ENCODE measurements at regions not wholly inside any gene's neighbourhood (a gene's known extent, or its start where the extent isn't known, plus 50 kb on each side); places are given as distances from the start of the nearest gene placed in this dataset.

DNA sequence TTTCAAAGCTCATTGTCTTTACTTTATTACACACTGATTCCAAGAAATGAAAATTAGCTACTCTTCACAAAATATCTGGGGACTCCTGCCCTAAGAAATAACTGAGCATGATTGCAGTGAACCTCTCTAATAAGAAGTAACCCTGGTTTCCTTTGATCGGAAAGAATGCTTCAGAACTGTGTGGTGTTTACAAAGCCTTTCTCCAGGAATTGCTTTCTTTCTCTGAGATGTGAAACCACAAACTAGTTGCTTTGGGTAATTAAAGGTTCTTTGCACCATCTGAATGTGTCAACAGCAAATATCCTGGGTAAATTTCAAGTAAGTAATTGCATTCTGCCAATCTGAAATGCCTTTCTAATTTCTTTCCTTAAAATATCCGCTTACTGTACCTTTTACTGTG lies 292.9 kb upstream of the SLIT2 start:
- DNase-seq (ENCODE audit: extremely low read depth, low read depth) = no peak

GRCh38 chr4:19947349-19947748 lies 304.4 kb upstream of the SLIT2 start:
- TF ChIP-seq, protein P1, sequence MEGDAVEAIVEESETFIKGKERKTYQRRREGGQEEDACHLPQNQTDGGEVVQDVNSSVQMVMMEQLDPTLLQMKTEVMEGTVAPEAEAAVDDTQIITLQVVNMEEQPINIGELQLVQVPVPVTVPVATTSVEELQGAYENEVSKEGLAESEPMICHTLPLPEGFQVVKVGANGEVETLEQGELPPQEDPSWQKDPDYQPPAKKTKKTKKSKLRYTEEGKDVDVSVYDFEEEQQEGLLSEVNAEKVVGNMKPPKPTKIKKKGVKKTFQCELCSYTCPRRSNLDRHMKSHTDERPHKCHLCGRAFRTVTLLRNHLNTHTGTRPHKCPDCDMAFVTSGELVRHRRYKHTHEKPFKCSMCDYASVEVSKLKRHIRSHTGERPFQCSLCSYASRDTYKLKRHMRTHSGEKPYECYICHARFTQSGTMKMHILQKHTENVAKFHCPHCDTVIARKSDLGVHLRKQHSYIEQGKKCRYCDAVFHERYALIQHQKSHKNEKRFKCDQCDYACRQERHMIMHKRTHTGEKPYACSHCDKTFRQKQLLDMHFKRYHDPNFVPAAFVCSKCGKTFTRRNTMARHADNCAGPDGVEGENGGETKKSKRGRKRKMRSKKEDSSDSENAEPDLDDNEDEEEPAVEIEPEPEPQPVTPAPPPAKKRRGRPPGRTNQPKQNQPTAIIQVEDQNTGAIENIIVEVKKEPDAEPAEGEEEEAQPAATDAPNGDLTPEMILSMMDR (IDR thresholded peaks at IDR 0.05; ENCODE audit: low read depth, low read length) = no peak

More for the DNA sequence above, 292.9 kb upstream of the SLIT2 start:
- TF ChIP-seq, protein P1 (IDR thresholded peaks at IDR 0.05; ENCODE audit: low read depth, low read length) = no peak

DNA sequence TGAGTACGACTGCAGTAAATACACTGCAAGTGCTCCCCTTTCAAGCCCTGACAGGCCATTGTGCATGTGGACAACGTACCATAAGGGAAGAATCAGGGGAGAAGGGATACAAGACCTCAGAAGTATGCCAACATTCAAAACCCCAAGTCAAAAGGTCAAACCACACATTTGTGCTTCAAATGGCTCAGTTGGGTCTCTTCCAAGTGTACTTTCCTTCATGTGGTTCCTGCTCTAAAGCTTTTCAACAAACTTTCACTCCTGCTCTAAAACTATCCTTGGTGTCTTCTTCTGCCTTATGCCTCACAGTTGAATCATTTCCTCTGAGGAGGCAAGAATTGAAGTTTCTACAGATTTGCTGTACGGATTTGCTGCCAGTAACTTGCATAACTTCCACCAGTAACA lies 305.7 kb upstream of the SLIT2 start:
- TF ChIP-seq, protein P1 (IDR thresholded peaks at IDR 0.05; ENCODE audit: low read depth, low read length) = no peak
- DNase-seq (ENCODE audit: extremely low read depth, low read depth) = peak; percentile 93

More at GRCh38 chr4:19947349-19947748, 304.4 kb upstream of the SLIT2 start:
- DNase-seq (ENCODE audit: extremely low read depth, low read depth) = peak; percentile 16

DNA sequence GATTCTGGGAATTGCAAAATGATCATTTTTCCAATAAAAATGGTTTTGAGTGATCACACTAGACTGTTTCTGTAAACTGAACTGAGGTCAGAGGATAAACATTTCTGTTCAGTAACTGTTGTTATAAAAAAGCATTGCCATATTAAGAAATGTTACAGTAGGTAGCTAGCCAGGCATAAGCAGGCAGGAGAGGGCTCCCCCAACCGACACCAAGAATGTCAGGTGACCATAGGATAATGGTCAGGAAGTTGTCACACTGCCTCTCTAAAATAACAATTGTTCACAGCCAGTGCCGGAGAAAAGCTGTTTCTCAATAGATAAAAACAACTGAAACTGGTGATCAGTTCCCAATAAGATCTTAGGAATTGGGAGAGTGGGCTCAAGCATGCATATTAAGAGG lies 306.2 kb upstream of the SLIT2 start:
- TF ChIP-seq, protein P1 (IDR thresholded peaks at IDR 0.05; ENCODE audit: low read depth, low read length) = no peak
- no peak for DNase-seq (ENCODE audit: extremely low read depth, low read depth)

DNA sequence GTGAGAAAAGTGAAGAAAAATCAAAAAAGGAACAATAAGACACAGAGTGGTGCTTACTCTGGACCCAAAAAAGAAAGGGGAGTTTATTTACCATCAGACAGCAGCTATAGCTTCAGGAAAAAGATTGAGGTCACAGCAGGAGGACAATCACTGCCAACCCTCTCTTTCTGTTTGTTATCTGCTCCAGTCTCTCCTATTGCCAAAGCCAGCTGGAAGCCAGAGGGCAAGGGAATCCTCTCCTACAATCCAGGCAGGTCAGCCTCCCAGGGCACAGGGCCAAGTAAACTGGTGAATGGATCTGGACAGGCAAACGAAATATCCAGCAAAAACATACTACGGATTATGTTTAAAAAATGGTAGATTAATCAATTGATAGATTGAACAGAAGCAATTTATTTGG lies 306.9 kb upstream of the SLIT2 start:
- no peak for DNase-seq (ENCODE audit: extremely low read depth, low read depth)
- TF ChIP-seq, protein P1 (IDR thresholded peaks at IDR 0.05; ENCODE audit: low read depth, low read length) = no peak

GRCh38 chr4:19944251-19944650 lies 307.5 kb upstream of the SLIT2 start:
- no peak for DNase-seq (ENCODE audit: extremely low read depth, low read depth)
- TF ChIP-seq, protein P1 (IDR thresholded peaks at IDR 0.05; ENCODE audit: low read depth, low read length) = no peak

DNA sequence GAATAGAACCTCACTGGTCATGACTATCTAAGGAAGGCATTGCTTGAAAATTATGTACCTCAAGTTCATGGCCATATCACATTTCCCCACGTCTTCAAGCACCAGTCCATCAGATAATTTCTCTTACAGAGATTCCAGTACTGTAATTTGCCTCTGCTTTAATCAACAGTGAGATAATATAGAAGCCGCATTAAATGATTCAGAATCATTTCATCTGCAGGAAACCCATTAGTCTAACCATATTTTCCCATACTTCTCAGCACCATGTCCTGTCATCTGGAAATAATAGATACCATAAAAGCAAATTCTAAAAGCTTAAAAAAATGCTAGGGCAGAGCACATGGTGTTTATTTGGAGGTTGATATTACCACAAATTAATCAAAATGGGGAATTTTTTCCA lies 310.3 kb upstream of the SLIT2 start:
- no peak for DNase-seq (ENCODE audit: extremely low read depth, low read depth)
- TF ChIP-seq, protein P1 (IDR thresholded peaks at IDR 0.05; ENCODE audit: low read depth, low read length) = no peak

Measured in AG09319 (cell line).